Tibial nerve (tissue), 3 donors: ENCODE measurements at regions not wholly inside any gene's neighbourhood (a gene's known extent, or its start where the extent isn't known, plus 50 kb on each side); places are given as distances from the start of the nearest gene placed in this dataset.

Experiments used
- POLR2A ChIP-seq, 2 donors: fragments of 450-650 bp; IDR thresholded peaks; one replicate each; pipeline ENCODE4 v1.6.1; 2017; ENCODE audit warnings: antibody characterized with exemption in 2 of 2, mild to moderate bottlenecking in 2 of 2, moderate library complexity in 2 of 2
- TF ChIP-seq, protein P1 (sequence below), 5 experiments: fragments of 200-600 bp in 3 of 5; fragments of 450-650 bp in 2 of 5; sonication (generic) in 3 of 5; IDR thresholded peaks; one replicate each; pipeline ENCODE4 v1.5.1; 2016 to 2019; ENCODE audit warnings: antibody characterized with exemption in 5 of 5, mild to moderate bottlenecking in 3 of 5, moderate library complexity in 2 of 5

DNA sequence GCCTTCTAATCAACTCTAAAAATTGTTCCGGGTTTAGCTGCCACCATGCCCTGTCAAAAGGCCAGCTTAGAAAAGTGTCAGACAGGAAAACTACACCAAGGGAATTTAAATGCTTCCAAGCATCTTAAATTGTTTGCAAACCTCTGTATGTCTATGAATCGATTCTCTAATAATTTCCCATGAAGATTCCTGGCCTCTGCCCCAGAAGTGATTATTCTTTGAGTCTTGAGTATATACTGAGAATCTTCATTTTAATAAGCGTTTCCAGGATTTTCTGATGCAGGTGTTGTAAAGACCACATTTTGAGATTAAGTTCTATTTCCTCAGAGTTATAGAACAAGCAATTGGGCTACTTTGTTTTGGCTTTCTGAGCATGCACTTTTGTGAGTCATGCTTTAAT is 471.8 kb upstream of the JAG1 start:
- TF ChIP-seq, protein P1, sequence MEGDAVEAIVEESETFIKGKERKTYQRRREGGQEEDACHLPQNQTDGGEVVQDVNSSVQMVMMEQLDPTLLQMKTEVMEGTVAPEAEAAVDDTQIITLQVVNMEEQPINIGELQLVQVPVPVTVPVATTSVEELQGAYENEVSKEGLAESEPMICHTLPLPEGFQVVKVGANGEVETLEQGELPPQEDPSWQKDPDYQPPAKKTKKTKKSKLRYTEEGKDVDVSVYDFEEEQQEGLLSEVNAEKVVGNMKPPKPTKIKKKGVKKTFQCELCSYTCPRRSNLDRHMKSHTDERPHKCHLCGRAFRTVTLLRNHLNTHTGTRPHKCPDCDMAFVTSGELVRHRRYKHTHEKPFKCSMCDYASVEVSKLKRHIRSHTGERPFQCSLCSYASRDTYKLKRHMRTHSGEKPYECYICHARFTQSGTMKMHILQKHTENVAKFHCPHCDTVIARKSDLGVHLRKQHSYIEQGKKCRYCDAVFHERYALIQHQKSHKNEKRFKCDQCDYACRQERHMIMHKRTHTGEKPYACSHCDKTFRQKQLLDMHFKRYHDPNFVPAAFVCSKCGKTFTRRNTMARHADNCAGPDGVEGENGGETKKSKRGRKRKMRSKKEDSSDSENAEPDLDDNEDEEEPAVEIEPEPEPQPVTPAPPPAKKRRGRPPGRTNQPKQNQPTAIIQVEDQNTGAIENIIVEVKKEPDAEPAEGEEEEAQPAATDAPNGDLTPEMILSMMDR (IDR thresholded peaks at IDR 0.05): no peak
- TF ChIP-seq POLR2A (IDR thresholded peaks at IDR 0.05): no peak
